ENCODE measurements at regions not wholly inside any gene's neighbourhood (a gene's known extent, or its start where the extent isn't known, plus 50 kb on each side); places are given as distances from the start of the nearest gene placed in this dataset.
"Not testable (repeated sequence)": the region's sequence is repeated elsewhere in the genome, so short reads cannot be mapped to it uniquely, and the experiment has no call there.

GRCh38 chr1:200290010-200290685 is 119.7 kb downstream of the ZNF281 start:
- Histone ChIP-seq H3K27me3 (ENCODE audit: insufficient read depth, low read length) (no peaks in the 10 kb centered on the region), H3K4me1 (ENCODE audit: insufficient read depth, low read length) (no peaks in the 10 kb centered on the region), H3K4me2 (ENCODE audit: low read length) (no peak overlapping the region), H3K79me2 (ENCODE audit: insufficient read depth, low read length) (no peaks in the 10 kb centered on the region), H4K20me1 (ENCODE audit: insufficient read depth, low read length) (no peaks in the 10 kb centered on the region), H3K9me3 (ENCODE audit: insufficient read depth, low read depth, low read length) (no peaks in the 10 kb centered on the region), H3K36me3 (ENCODE audit: insufficient read depth, low read length) (no peaks in the 10 kb centered on the region), H3K4me3 (ENCODE audit: insufficient read depth, low read depth, low read length) (no peak overlapping the region), H3K27ac (ENCODE audit: low read depth, low read length) (no peak overlapping the region), H2AFZ (ENCODE audit: low read depth, low read length) (no peak overlapping the region), H3K9ac (ENCODE audit: low read length) (no peak overlapping the region)
- Mint-ChIP-seq H3K9me3 (ENCODE audit: unreplicated experiment) (peaks cover 2% of the 10 kb centered on the region), H3K36me3 (ENCODE audit: low read depth, unreplicated experiment) (no peaks in the 10 kb centered on the region), H3K4me3 (ENCODE audit: unreplicated experiment) (no peak overlapping the region), H3K27ac (ENCODE audit: unreplicated experiment) (no peak overlapping the region), H3K27me3 (ENCODE audit: low read depth, unreplicated experiment) (peaks cover 2% of the 10 kb centered on the region), H3K4me1 (ENCODE audit: low read depth, unreplicated experiment) (no peaks in the 10 kb centered on the region)
- no peak for DNase-seq (ENCODE audit: low read depth)
- TF ChIP-seq EZH2 (IDR thresholded peaks at IDR 0.05; ENCODE audit: insufficient read depth, low read length) (no peak), CTCF (IDR thresholded peaks at IDR 0.05; ENCODE audit: insufficient read depth, low read depth, low read length) (no peak)
- no peak for FAIRE-seq

- Histone ChIP-seq H3K79me2 (ENCODE audit: insufficient read depth, low read length) (no peaks in the 10 kb centered on the region), H3K9me3 (ENCODE audit: insufficient read depth, low read depth, low read length) (no peaks in the 10 kb centered on the region), H3K9ac (ENCODE audit: low read length) (no peak overlapping the region), H3K27ac (ENCODE audit: low read depth, low read length) (no peak overlapping the region), H3K36me3 (ENCODE audit: insufficient read depth, low read length) (no peaks in the 10 kb centered on the region), H2AFZ (ENCODE audit: low read depth, low read length) (no peak overlapping the region), H3K4me3 (ENCODE audit: insufficient read depth, low read depth, low read length) (no peak overlapping the region), H3K4me2 (ENCODE audit: low read length) (no peak overlapping the region), H4K20me1 (ENCODE audit: insufficient read depth, low read length) (no peaks in the 10 kb centered on the region), H3K4me1 (ENCODE audit: insufficient read depth, low read length) (no peaks in the 10 kb centered on the region), H3K27me3 (ENCODE audit: insufficient read depth, low read length) (no peaks in the 10 kb centered on the region)
- Mint-ChIP-seq H3K27me3 (ENCODE audit: low read depth, unreplicated experiment) (peaks cover 2% of the 10 kb centered on the region), H3K9me3 (ENCODE audit: unreplicated experiment) (peaks cover 2% of the 10 kb centered on the region), H3K27ac (ENCODE audit: unreplicated experiment) (no peak overlapping the region), H3K4me3 (ENCODE audit: unreplicated experiment) (no peak overlapping the region), H3K36me3 (ENCODE audit: low read depth, unreplicated experiment) (no peaks in the 10 kb centered on the region), H3K4me1 (ENCODE audit: low read depth, unreplicated experiment) (no peaks in the 10 kb centered on the region)
- FAIRE-seq = no peak
- TF ChIP-seq CTCF (IDR thresholded peaks at IDR 0.05; ENCODE audit: insufficient read depth, low read depth, low read length) (no peak), EZH2 (IDR thresholded peaks at IDR 0.05; ENCODE audit: insufficient read depth, low read length) (no peak)
- no peak for DNase-seq (ENCODE audit: low read depth)
Measured at GRCh38 chr1:200288226-200288625, 121.6 kb downstream of the ZNF281 start.

- not testable (repeated sequence) for H3K27me3 Mint-ChIP-seq (ENCODE audit: low read depth, unreplicated experiment); H3K36me3 ChIP-seq (ENCODE audit: insufficient read depth, low read length); H3K27ac ChIP-seq (ENCODE audit: low read depth, low read length); H3K27ac Mint-ChIP-seq (ENCODE audit: unreplicated experiment); H2AFZ ChIP-seq (ENCODE audit: low read depth, low read length); H4K20me1 ChIP-seq (ENCODE audit: insufficient read depth, low read length); H3K9ac ChIP-seq (ENCODE audit: low read length); H3K4me1 Mint-ChIP-seq (ENCODE audit: low read depth, unreplicated experiment); H3K4me3 Mint-ChIP-seq (ENCODE audit: unreplicated experiment); FAIRE-seq; H3K79me2 ChIP-seq (ENCODE audit: insufficient read depth, low read length); DNase-seq (ENCODE audit: low read depth); H3K27me3 ChIP-seq (ENCODE audit: insufficient read depth, low read length); H3K4me1 ChIP-seq (ENCODE audit: insufficient read depth, low read length); H3K4me3 ChIP-seq (ENCODE audit: insufficient read depth, low read depth, low read length); H3K36me3 Mint-ChIP-seq (ENCODE audit: low read depth, unreplicated experiment); H3K9me3 Mint-ChIP-seq (ENCODE audit: unreplicated experiment); H3K4me2 ChIP-seq (ENCODE audit: low read length); H3K9me3 ChIP-seq (ENCODE audit: insufficient read depth, low read depth, low read length)
Measured at GRCh38 chr1:200284236-200284635, 125.6 kb downstream of the ZNF281 start.

Data from astrocyte (in vitro differentiated cells and primary cell).